HepG2 (cell line): ENCODE measurements at regions not wholly inside any gene's neighbourhood (a gene's known extent, or its start where the extent isn't known, plus 50 kb on each side); places are given as distances from the start of the nearest gene placed in this dataset.

Experiments
- ARNTL ChIP-seq: sonication (generic); formaldehyde crosslinking; IDR thresholded peaks from 2 replicates; pipeline ENCODE4 v1.4.0; 2020; ENCODE audit warnings: mild to moderate bottlenecking, missing genetic modification reagents
- FOXP1 ChIP-seq, 2 experiments: fragments of 450-650 bp in 1 of 2; IDR thresholded peaks; 2 replicates each; pipeline ENCODE4 v1.6.1; 2017 to 2018; ENCODE audit warnings: antibody characterized with exemption in 1 of 2
- HMGA1 ChIP-seq: sonication (generic); formaldehyde crosslinking; conservative IDR thresholded peaks from 2 replicates; pipeline ENCODE4 v1.4.0; 2020; ENCODE audit warnings: missing genetic modification reagents
- KDM6A ChIP-seq: IDR thresholded peaks from 2 replicates; pipeline ENCODE4 v1.6.1; 2016; ENCODE audit warnings: low read depth
- MEIS1 ChIP-seq: sonication (generic); formaldehyde crosslinking; IDR thresholded peaks from 2 replicates; pipeline ENCODE4 v1.9.0; 2021; ENCODE audit warnings: mild to moderate bottlenecking, missing genetic modification reagents, moderate library complexity, borderline replicate concordance
- MIER2 ChIP-seq: IDR thresholded peaks from 2 replicates; pipeline ENCODE4 v1.6.1; 2016; ENCODE audit warnings: missing biosample characterization, missing genetic modification reagents
- NFKBIZ ChIP-seq: IDR thresholded peaks from 2 replicates; pipeline ENCODE4 v1.6.1; 2018; ENCODE audit warnings: missing genetic modification reagents, missing compliant biosample characterization
- PAXIP1 ChIP-seq: sonication (generic); formaldehyde crosslinking; conservative IDR thresholded peaks from 2 replicates; pipeline ENCODE4 v1.4.0; 2020; ENCODE audit warnings: mild to moderate bottlenecking, missing genetic modification reagents, moderate library complexity
- POLR2A ChIP-seq, 2 experiments: IDR thresholded peaks; 2 replicates each; pipeline ENCODE4 v1.6.1; 2011; ENCODE audit warnings: low read depth in 2 of 2, low read length in 2 of 2, mild to moderate bottlenecking in 1 of 2, moderate library complexity in 1 of 2; ENCODE audit not compliant: insufficient read depth in 1 of 2
- PRDM4 ChIP-seq: sonication (generic); formaldehyde crosslinking; IDR thresholded peaks from 2 replicates; pipeline ENCODE4 v1.9.0; 2021; ENCODE audit warnings: missing genetic modification reagents, borderline replicate concordance
- SP1 ChIP-seq, 2 experiments: fragments of 450-650 bp in 1 of 2; sonication (generic) in 1 of 2; formaldehyde crosslinking in 1 of 2; IDR thresholded peaks; 2 replicates each; pipeline versions ENCODE4 v1.4.0 to v1.6.1; 2016 to 2020; ENCODE audit warnings: missing genetic modification reagents in 1 of 2
- SRSF4 ChIP-seq: fragments of 200-400 bp; formaldehyde crosslinking; IDR thresholded peaks from one replicate; pipeline ENCODE4 v1.6.1; 2018; ENCODE audit warnings: mild to moderate bottlenecking, low read depth, low read length, moderate library complexity; ENCODE audit not compliant: poor library complexity, severe bottlenecking
- STAG1 ChIP-seq: sonication (generic); formaldehyde crosslinking; IDR thresholded peaks from 2 replicates; pipeline ENCODE4 v1.4.0; 2020; ENCODE audit warnings: missing genetic modification reagents
- ZNF7 ChIP-seq: IDR thresholded peaks from 2 replicates; pipeline ENCODE4 v1.6.1; 2016; ENCODE audit warnings: missing biosample characterization, missing genetic modification reagents
- ZNF879 ChIP-seq: sonication (generic); formaldehyde crosslinking; IDR thresholded peaks from 2 replicates; pipeline ENCODE4 v1.8.1; 2023; ENCODE audit warnings: missing genetic modification reagents
- ZNF891 ChIP-seq: sonication (generic); formaldehyde crosslinking; IDR thresholded peaks from 2 replicates; pipeline ENCODE4 v1.5.0; 2020; ENCODE audit warnings: mild to moderate bottlenecking, missing genetic modification reagents
- TF ChIP-seq, protein P1 (sequence below): sonication (generic); formaldehyde crosslinking; IDR thresholded peaks from 2 replicates; pipeline ENCODE4 v1.8.1; 2023; ENCODE audit warnings: mild to moderate bottlenecking, moderate library complexity, missing genetic modification reagents
- TF ChIP-seq, protein P2 (sequence below): sonication (generic); formaldehyde crosslinking; conservative IDR thresholded peaks from 2 replicates; pipeline ENCODE4 v1.8.0; 2022; ENCODE audit warnings: missing genetic modification reagents
- TF ChIP-seq, protein P3 (sequence below): sonication (generic); formaldehyde crosslinking; IDR thresholded peaks from 2 replicates; pipeline ENCODE4 v1.5.1; 2020; ENCODE audit warnings: mild to moderate bottlenecking, missing genetic modification reagents, moderate library complexity

DNA sequence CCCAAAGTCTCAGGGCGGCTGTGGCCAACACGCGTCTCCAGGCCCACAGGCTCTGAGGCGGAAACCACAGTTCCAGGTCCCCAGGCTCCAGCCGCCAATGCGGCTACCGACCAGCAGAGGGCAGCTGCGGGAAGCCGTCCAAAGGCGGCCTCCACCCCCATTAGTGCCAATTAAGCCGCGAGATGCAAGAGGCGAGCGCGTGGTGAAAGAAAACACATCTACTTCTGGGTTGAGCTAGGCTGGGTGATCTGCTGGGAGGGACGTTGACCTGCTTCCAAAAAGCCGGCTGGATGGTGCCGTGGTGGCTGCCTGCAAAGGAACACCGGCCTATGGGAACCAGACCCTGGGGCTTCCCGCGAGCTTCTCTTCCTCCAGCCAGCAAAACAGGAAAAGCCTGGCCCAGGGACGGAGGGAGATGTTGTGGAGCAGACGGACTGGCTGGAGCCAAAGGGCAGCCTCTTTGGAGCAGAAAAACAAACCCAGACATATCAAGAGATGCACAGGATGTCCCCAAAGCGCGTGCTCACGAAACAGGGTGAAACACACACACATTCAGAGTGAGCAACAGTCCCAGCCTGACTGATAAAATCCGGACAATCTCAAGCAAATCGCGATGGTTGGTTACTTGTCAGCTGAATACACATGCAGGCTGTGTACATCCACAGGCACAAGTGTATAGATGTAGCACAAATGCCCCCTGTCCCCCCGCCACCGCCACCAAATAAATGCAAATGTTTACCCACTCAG is 187.1 kb upstream of the BRINP1 start (continued):
- TF ChIP-seq NFKBIZ = no peak
- no peak for TF ChIP-seq ZNF879 (CRISPR knock-in tag)
- TF ChIP-seq SRSF4 = no peak
- TF ChIP-seq FOXP1 (IDR thresholded peaks at IDR 0.05) = no peak
- no peak for TF ChIP-seq FOXP1 (CRISPR knock-in tag; IDR thresholded peaks at IDR 0.05)
- TF ChIP-seq PAXIP1 (CRISPR knock-in tag) = no peak
- TF ChIP-seq PRDM4 (CRISPR knock-in tag) = no peak
- 0 out of 2 replicates have a peak, but pooled peaks have one; percentile 40 for TF ChIP-seq ZNF891 (CRISPR knock-in tag)
- peak; percentile 19; the same call in 1 of the 2 replicates for TF ChIP-seq MIER2 (CRISPR knock-in tag)
- no peak for TF ChIP-seq HMGA1 (CRISPR knock-in tag)
- TF ChIP-seq, protein P1, sequence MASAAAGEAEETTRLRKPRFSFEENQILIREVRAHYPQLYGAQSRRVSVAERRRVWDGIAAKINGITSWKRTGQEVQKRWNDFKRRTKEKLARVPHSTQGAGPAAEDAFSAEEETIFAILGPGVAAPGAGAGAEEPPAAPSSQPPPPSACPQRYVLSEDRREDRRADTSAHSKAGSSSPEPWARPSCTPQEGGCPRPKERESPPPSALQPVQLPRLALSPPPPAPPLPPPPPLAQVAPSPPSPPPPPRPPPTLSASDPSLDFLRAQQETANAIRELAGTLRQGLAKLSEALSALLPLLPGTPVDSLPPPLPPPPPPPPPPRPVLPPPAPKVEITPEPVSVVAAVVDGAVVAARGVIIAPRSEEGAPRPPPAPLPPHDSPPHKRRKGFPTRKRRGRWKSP (CRISPR knock-in tag) = no peak
- TF ChIP-seq STAG1 = peak; percentile 70
- TF ChIP-seq POLR2A (IDR thresholded peaks at IDR 0.05; ENCODE audit: insufficient read depth in 1 of 2, low read depth in 2 of 2, low read length in 2 of 2) = no peak
- TF ChIP-seq KDM6A (CRISPR knock-in tag) = no peak
- TF ChIP-seq, protein P2, sequence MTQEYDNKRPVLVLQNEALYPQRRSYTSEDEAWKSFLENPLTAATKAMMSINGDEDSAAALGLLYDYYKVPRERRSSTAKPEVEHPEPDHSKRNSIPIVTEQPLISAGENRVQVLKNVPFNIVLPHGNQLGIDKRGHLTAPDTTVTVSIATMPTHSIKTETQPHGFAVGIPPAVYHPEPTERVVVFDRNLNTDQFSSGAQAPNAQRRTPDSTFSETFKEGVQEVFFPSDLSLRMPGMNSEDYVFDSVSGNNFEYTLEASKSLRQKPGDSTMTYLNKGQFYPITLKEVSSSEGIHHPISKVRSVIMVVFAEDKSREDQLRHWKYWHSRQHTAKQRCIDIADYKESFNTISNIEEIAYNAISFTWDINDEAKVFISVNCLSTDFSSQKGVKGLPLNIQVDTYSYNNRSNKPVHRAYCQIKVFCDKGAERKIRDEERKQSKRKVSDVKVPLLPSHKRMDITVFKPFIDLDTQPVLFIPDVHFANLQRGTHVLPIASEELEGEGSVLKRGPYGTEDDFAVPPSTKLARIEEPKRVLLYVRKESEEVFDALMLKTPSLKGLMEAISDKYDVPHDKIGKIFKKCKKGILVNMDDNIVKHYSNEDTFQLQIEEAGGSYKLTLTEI (CRISPR knock-in tag) = no peak
- TF ChIP-seq, protein P3, sequence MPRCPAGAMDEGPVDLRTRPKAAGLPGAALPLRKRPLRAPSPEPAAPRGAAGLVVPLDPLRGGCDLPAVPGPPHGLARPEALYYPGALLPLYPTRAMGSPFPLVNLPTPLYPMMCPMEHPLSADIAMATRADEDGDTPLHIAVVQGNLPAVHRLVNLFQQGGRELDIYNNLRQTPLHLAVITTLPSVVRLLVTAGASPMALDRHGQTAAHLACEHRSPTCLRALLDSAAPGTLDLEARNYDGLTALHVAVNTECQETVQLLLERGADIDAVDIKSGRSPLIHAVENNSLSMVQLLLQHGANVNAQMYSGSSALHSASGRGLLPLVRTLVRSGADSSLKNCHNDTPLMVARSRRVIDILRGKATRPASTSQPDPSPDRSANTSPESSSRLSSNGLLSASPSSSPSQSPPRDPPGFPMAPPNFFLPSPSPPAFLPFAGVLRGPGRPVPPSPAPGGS (CRISPR knock-in tag) = no peak
- TF ChIP-seq ARNTL (CRISPR knock-in tag) = no peak
- no peak for TF ChIP-seq MEIS1 (CRISPR knock-in tag)
- no peak for TF ChIP-seq ZNF7 (CRISPR knock-in tag)
- TF ChIP-seq SP1 (IDR thresholded peaks at IDR 0.05) = no peak
- TF ChIP-seq SP1 (CRISPR knock-in tag; IDR thresholded peaks at IDR 0.05) = no peak
